Breast epithelium (tissue), 4 donors: ENCODE measurements at regions not wholly inside any gene's neighbourhood (a gene's known extent, or its start where the extent isn't known, plus 50 kb on each side); places are given as distances from the start of the nearest gene placed in this dataset.

Experiments
- DNase-seq, 2 donors: peaks; one replicate each; pipeline ENCODE4 v3.0.0-alpha.2; 2019; ENCODE audit warnings: low spot score in 2 of 2
- H3K27ac ChIP-seq, 2 donors: fragments of 200-600 bp; sonication (generic) in 1 of 2; one replicate each; pipeline ENCODE4 v1.5.1; 2016 to 2019; ENCODE audit warnings: mild to moderate bottlenecking in 1 of 2
- H3K27me3 ChIP-seq, 2 donors: fragments of 200-600 bp; sonication (generic) in 1 of 2; one replicate each; pipeline versions ENCODE4 v1.5.1 to v1.6.0; 2017 to 2019; ENCODE audit warnings: control low read depth in 1 of 2, mild to moderate bottlenecking in 1 of 2
- H3K36me3 ChIP-seq: fragments of 200-600 bp; one replicate; pipeline ENCODE4 v1.5.1; 2019
- H3K4me1 ChIP-seq, 2 donors: fragments of 200-600 bp; sonication (generic); one replicate each; pipeline ENCODE4 v1.5.1; 2016 to 2019; ENCODE audit warnings: control low read depth in 1 of 2
- H3K4me3 ChIP-seq, 3 donors: fragments of 200-600 bp; sonication (generic); 1 replicate in 2 of 3; 2 replicates in 1 of 3; pipeline ENCODE4 v1.5.1; 2016 to 2019; ENCODE audit warnings: mild to moderate bottlenecking in 3 of 3, moderate library complexity in 2 of 3
- H3K9me3 ChIP-seq, 2 donors: fragments of 200-600 bp; sonication (generic) in 1 of 2; one replicate each; pipeline ENCODE4 v1.5.1; 2016 to 2019; ENCODE audit warnings: control low read depth in 1 of 2
- CTCF ChIP-seq, 3 donors: fragments of 450-650 bp; IDR thresholded peaks; one replicate each; pipeline ENCODE4 v1.5.1; 2016 to 2017; ENCODE audit warnings: antibody characterized with exemption in 3 of 3, mild to moderate bottlenecking in 3 of 3, moderate library complexity in 3 of 3
- POLR2A ChIP-seq: fragments of 450-650 bp; IDR thresholded peaks from one replicate; pipeline ENCODE4 v1.6.1; 2016; ENCODE audit warnings: antibody characterized with exemption, mild to moderate bottlenecking, moderate library complexity
- POLR2AphosphoS5 ChIP-seq, 3 donors: sonication (generic); formaldehyde crosslinking; IDR thresholded peaks; one replicate each; pipeline ENCODE4 v1.6.1; 2017; ENCODE audit warnings: antibody characterized with exemption in 3 of 3
- intact Hi-C: fragments of 100-400 bp; cut with DNase I; formaldehyde crosslinking; loops from one replicate; pipeline ENCODE4 v1.15.1; 2023; ENCODE audit warnings: low total_unique reads

DNA sequence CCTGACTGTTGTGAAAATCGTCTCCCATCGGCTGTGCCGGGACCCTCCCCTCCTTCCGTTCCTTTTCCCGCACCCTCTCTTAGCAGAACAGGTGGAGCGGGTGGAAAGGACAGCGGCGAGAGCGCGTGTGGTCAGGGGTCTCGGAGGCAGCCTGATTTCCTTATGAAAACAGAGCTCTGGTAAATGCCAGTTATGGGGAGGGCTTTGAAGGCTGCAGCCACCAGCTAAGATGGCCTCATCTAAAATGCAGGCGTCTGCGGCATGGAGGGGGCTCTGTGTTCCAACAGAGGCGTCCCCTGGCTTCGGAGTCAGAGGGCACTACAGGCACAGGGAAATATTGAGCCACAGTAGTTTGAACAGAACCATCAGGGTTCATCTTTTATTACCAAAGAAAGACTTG lies 93.8 kb upstream of the SOX1 start:
- Histone ChIP-seq H3K36me3 (no peaks in the 10 kb centered on the region), H3K27ac (no peak overlapping the region), H3K9me3 (no peaks in the 10 kb centered on the region), H3K4me3 (no peak overlapping the region), H3K27me3 (peaks cover 0 to 50% of the 10 kb centered on the region in 2 donors), H3K4me1 (no peaks in the 10 kb centered on the region)
- no peak for DNase-seq
- TF ChIP-seq POLR2AphosphoS5 (IDR thresholded peaks at IDR 0.05) (no peak), POLR2A (no peak), CTCF (IDR thresholded peaks at IDR 0.05) (no peak)
- intact Hi-C loops, result no loop called here

- H3K36me3 ChIP-seq, result no peaks in the 10 kb centered on the region
- peaks cover 0 to 54% of the 10 kb centered on the region in 2 donors for H3K27me3 ChIP-seq
- no peak overlapping the region for H3K27ac ChIP-seq
- DNase-seq, result no peak
- intact Hi-C loops, result no loop called here
- no peaks in the 10 kb centered on the region for H3K4me1 ChIP-seq
- H3K4me3 ChIP-seq, result no peak overlapping the region
- TF ChIP-seq CTCF (IDR thresholded peaks at IDR 0.05) (no peak), POLR2AphosphoS5 (IDR thresholded peaks at IDR 0.05) (no peak), POLR2A (no peak)
- no peaks in the 10 kb centered on the region for H3K9me3 ChIP-seq
Measured at GRCh38 chr13:111973605-111974340, 93.2 kb upstream of the SOX1 start.

GRCh38 chr13:111974341-111974640 lies 92.7 kb upstream of the SOX1 start:
- H3K27ac ChIP-seq, result no peak overlapping the region
- H3K9me3 ChIP-seq, result no peaks in the 10 kb centered on the region
- H3K4me1 ChIP-seq, result no peaks in the 10 kb centered on the region
- peaks cover 0 to 53% of the 10 kb centered on the region in 2 donors for H3K27me3 ChIP-seq
- no peak for DNase-seq
- no peak overlapping the region for H3K4me3 ChIP-seq
- no peaks in the 10 kb centered on the region for H3K36me3 ChIP-seq
- intact Hi-C loops, result no loop called here
- TF ChIP-seq CTCF (IDR thresholded peaks at IDR 0.05) (no peak), POLR2A (no peak), POLR2AphosphoS5 (IDR thresholded peaks at IDR 0.05) (no peak)

DNA sequence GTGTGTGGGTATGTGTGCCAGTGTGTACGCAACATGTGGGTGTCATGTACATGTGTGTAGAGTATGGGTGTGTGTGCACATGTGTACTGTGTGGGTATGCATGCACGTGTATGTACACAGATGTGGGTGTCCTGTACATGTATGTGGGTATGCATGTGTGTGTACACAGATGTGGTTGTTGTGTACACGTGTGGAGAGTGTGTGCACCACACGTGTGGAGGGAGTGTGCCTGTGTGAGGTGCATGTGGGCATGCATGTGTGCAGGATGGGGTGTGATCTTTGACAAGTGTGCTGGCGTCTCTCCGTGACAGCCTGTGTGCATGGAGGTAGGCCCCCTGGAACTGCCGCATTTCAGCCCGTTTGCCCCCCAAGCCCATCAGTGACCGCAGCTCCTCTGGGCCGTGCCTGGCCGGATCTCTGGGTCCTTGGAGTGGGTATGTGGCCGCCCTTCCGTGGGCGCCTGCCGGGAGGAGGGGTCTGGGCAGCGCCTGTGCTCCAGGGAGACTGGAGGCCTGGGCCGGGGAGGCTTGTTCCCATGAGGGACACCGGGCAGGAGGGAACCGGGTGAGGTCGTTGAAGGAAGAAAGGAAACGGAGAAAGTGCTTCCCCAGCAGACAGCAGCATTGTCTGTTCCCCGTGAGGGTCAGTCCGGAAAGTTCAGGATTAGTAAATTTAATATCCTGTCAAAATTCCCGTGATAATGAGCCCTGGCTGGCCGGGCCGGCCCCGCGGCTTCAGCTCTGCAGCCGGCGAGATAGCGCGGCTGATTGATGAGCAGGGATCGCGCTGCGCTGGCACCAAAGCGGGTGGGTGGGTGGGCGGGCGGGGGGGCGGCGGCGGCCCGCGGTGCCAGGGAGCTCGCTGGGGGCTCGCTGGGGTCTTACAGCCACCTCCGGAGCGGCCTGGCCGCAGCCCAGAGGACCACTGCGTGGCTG lies 91.1 kb upstream of the SOX1 start:
- H3K27ac ChIP-seq, result no peak overlapping the region
- intact Hi-C loops, result no loop called here
- H3K4me1 ChIP-seq, result no peaks in the 10 kb centered on the region
- H3K4me3 ChIP-seq, result no peak overlapping the region
- H3K27me3 ChIP-seq, result peaks cover 0 to 46% of the 10 kb centered on the region in 2 donors
- H3K36me3 ChIP-seq, result no peaks in the 10 kb centered on the region
- no peaks in the 10 kb centered on the region for H3K9me3 ChIP-seq
- no peak for DNase-seq
- TF ChIP-seq CTCF (IDR thresholded peaks at IDR 0.05) (no peak), POLR2A (no peak), POLR2AphosphoS5 (IDR thresholded peaks at IDR 0.05) (no peak)
